CD4-positive, alpha-beta T cell treated with Interleukin-4 for 1 hour (primary cell): ENCODE measurements at regions not wholly inside any gene's neighbourhood (a gene's known extent, or its start where the extent isn't known, plus 50 kb on each side); places are given as distances from the start of the nearest gene placed in this dataset.
"Not testable (repeated sequence)": the region's sequence is repeated elsewhere in the genome, so short reads cannot be mapped to it uniquely, and the experiment has no call there.

Experiments
- DNase-seq, 2 donors: peaks; one replicate each; pipeline ENCODE4 v3.0.0-alpha.2; 2020 to 2022

GRCh38 chr4:118589471-118590055 is 95.6 kb upstream of the METTL14 start:
- DNase-seq = no peak

DNA sequence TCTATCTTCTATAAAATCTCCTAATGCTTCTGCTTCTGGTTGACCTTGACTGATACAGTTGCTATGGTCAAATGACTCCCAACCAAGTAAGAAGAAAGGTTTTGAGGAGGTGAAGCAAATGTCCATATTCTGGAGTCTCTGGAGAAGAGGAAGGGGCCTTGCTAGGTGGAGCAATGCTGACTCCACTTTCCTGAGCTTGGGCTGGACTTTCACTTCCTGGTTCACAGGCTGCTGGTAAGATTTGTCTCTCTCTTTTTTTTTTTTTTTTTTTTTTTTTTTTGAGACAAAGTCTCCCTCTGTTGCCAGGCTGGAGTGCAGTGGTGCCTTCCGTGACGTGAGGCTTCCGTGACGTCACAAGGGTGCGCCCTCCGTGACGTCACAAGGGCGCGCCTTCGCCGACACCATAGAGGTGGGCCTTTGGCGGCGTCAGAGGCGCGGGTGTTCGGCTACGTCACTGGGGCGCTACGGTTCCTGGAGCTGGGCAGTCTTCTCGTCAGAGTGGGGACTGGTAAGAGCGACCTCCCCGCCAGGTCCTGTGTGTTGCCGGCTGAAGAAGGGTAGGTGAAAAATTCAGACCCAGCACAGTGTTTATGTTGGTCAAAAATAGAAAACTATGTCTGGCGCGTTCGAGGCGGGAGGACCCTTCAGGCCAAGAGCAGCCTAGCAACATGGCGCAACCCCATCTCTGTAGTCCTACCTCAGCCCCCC is 93.7 kb upstream of the METTL14 start:
- peak; percentile 97 to 98 for DNase-seq

GRCh38 chr4:118592289-118592688 is 92.9 kb upstream of the METTL14 start:
- not testable (repeated sequence) for DNase-seq

DNA sequence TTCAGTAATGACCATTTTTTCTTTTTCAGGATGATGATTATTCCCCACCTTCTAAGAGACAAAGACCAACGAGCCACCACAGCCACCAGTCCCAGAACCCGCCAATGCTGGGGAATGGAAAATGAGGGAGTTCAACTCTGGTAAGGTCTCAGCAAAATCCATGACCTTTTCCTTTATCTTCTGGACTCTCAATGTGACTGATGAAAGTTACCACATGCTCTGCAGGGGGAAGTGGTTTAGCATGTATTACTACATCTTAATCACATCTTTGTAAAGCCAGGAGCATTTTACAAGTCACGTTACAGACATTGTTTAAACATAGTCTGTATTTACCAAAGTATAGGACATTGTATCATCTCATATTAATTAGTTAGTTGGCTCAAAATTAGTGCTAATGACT is 89.3 kb upstream of the METTL14 start:
- DNase-seq = not testable (repeated sequence)

- not testable (repeated sequence) for DNase-seq
These were observed 60.1 kb upstream of the METTL14 start for GRCh38 chr4:118625097-118625496.

DNA sequence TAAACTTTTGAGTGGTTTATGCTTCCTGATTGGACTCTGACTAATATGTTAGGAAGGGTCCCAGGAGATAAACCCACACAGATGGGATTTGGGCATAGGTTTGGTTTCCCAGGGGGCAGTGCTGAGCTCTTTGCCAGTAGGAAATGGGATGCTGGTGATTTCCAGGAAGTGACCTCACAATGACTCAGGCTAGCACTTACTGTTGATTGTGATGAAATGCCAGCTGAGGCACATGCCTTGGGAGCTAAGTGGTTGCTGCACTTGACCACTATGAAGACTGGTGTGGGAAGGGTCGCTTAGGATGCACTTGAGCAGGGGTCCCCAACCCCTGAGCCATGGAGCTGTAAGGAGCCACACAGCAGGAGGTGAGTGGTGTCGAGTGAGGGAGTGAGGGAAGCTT is 55.5 kb upstream of the METTL14 start:
- not testable (repeated sequence) for DNase-seq

- DNase-seq = not testable (repeated sequence)
These were observed 54.3 kb upstream of the METTL14 start for GRCh38 chr4:118630897-118631296.

GRCh38 chr4:118631321-118632050 is 53.7 kb upstream of the METTL14 start:
- DNase-seq = not testable (repeated sequence)

DNA sequence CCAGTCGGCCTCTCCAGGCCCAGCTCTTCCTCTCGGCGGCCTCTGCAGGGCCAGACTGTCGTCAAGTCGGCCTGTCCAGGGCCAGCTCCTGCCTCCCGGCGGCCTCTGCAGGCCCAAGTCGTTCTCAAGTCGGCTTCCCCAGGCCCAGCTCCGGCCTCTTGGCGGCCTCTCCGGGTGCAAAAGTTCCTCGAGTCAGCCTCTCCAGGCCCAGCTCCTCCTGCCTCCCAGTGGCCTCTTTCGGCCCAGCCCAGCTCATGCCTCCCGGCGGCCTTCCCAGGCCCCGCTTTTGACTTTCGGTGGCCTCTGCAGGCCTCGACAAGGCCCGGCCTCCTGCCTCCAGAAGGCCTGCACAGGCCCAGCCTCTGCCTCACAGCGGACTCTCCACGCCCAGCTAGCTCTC is 51.7 kb upstream of the METTL14 start:
- not testable (repeated sequence) for DNase-seq

GRCh38 chr4:118634126-118634875 is 50.9 kb upstream of the METTL14 start:
- DNase-seq = not testable (repeated sequence)
